ENCODE measurements at regions not wholly inside any gene's neighbourhood (a gene's known extent, or its start where the extent isn't known, plus 50 kb on each side); places are given as distances from the start of the nearest gene placed in this dataset.
A peak's percentile ranks its signal among the peaks of the same experiment; 100 is the strongest.
"Not testable (repeated sequence)": the region's sequence is repeated elsewhere in the genome, so short reads cannot be mapped to it uniquely, and the experiment has no call there.

DNA sequence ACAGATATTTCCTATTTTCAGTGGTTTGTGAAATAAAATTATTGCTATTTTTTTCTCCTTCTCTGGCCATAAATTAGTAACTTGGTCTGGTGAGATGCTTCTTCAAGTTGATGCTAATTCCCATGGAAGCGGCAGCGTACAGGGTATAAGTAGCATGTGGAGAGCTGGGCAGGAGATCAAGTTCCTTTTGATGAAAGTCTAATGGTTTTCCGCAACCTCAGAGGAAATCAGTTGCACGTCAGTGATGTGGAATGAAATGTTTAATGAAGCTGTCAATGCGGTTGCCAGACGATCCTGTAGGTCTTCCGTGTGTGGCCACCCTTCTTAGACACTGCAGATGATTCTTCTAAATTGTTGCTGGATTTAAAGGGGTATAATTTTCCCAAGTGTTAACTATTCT is 236.4 kb upstream of the GRM3 start:
- intact Hi-C loops (cut with DNase I), result no loop called here
- peak in 8 of 42 donors; percentile 1 to 36 (median 8) for DNase-seq

DNA sequence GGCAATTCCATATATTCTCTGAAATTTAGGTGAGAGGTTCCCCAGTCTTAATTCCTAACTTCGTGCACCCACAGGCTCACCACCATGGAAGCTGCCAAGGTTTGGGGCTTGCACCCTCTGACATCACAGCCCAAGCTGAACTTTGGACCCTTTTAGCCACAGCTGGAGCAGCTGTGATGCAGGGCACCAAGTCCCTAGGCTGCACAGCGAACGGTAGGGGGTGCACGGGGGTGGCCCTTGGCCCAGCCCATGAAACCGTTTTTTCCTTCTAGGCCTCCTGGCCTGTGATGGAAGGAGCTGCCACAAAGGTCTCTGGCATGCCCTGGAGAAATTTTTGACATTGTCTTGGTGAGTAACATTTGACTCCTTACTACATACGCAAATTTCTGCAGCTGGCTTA is 251.9 kb upstream of the GRM3 start:
- intact Hi-C loops (cut with DNase I), result no loop called here
- no peak for DNase-seq

DNA sequence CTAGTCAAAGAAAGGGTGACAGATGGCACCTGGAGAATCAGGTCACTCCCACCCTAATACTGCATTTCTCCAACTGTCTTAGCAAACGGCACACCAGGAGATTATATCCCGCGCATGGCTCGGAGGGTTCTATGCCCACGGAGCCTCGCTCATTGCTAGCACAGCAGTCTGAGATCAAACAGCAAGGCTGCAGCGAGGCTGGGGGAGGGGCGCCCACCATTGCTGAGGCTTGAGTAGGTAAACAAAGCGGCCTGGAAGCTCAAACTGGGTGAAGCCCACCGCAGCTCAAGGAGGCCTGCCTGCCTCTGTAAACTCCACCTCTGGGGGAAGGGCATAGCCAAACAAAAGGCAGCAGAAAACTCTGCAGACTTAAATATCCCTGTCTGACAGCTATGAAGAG is 268.1 kb upstream of the GRM3 start:
- peak in 1 of 42 donors; percentile 24 for DNase-seq
- intact Hi-C loops (cut with DNase I), result not testable (repeated sequence)

DNA sequence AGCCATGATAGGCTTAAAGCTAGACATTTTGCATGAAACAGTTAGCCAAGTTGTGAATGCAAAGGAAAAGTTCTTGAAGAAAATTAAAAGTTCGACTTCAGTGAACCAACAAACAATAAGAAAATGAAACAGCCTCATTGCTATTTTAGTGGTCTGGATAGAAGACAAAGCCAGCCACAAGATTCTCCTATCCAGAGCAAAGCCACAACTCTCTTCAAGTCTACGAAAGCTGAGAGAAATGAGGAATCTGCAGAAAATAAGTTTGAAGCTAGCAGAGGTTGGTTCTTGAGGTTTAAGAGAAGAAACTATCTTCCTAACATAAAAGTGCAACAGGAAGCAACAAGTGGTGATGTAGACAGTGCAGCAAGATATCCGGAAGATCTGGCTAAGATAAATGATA is 271.4 kb upstream of the GRM3 start:
- no peak for DNase-seq
- intact Hi-C loops (cut with DNase I), result no loop called here

DNA sequence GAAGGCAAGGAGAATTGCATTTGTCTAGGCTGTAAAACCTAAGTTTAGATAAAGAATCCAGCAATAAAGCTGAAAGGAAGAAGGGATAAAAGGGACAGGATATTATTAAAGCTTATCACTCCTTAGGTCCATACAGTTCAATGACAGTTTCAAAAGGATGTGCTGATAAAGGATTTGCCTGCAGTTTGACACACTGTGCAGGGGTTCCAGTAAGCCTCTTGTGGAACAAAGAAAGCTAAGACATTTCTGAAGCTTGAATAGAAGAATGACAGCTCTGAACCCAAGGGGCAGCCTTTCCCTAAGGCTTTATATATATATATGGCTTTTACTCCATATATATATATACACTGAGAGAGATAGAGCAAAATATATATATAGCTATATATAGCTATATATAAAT is 276.8 kb upstream of the GRM3 start:
- intact Hi-C loops (cut with DNase I), result no loop called here

DNA sequence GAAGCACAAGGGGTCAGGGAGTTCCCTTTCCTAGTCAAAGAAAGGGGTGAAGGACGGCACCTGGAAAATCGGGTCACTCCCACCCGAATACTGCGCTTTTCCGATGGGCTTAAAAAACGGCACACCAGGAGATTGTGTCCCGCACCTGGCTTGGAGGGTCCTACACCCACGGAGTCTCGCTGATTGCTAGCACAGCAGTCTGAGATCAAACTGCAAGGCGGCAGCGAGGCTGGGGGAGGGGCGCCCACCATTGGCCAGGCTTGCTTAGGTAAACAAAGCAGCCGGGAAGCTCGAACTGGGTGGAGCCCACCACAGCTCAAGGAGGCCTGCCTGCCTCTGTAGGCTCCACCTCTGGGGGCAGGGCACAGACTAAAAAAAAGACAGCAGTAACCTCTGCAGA is 303.3 kb upstream of the GRM3 start:
- intact Hi-C loops (cut with DNase I); DNase-seq: not testable (repeated sequence)

More for the DNA sequence above, 276.8 kb upstream of the GRM3 start:
- DNase-seq, result no peak

DNA sequence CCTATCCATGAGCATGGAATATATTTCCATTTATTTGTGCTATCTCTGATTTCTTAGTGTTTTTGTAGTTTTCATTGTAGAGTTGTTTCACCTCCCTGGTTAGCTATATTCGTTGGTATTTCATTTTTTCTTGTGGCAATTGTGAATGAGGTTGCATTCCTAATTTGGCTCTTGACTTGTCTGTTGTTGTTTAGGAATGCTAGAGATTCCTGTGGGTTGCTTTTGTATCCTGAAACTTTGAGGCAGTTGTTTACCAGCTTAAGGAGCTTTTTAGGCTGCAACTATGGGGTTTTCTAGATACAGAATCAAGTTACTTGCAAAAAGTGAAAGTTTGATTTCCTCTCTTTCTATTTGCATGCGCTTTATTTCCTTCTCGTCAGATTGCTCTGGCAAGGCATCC is 304.7 kb upstream of the GRM3 start:
- DNase-seq, result no peak
- intact Hi-C loops (cut with DNase I), result no loop called here

DNA sequence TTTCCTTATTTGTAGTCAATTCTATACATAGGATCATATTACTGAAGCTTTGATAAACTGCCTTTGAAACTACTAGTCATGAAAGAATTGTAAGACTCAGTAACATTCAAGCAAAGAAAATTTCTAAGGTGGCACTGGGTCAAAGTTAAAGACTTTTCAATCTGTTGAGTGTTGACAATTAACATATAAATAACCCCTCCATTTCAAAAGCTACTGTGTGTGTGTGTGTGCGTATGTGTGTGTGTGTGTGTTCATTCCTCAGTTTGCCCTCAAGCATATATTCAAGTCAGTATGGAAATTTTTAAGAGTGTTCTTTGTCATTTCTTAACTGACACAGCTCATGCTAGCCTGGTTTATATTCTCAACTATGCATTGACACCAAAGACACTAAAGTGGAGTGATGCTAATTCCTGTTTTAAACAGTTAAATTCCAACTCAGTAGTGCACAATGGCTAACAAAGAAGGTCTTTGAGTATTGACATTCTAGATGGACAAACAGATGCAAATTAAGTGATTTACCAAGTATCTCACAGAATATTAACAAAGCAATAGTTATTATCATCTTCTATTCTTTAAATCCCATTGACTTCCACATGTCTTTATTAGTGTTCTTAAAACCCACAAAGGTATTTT is 314.8 kb upstream of the GRM3 start:
- intact Hi-C loops (cut with DNase I), result no loop called here
- DNase-seq, result no peak

DNA sequence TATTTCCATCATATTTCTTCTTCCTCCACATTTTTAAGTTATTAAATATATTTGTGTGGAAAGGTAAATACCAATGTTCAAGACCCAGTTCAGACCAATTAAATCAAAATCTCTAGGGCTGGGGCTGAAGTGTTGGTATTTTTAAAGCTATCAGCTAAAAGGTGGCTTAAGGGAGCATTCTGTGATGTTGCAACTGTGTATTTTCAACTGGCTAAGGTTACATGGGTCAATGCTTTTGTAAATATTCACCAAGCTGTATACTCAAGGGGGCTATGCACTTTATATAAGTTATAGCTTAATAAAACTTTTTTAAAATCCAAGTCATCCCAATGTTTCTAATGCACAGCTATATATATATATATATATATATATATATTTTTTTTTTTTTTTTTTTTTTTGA is 316.9 kb upstream of the GRM3 start:
- intact Hi-C loops (cut with DNase I), result no loop called here
- DNase-seq, result no peak

DNA sequence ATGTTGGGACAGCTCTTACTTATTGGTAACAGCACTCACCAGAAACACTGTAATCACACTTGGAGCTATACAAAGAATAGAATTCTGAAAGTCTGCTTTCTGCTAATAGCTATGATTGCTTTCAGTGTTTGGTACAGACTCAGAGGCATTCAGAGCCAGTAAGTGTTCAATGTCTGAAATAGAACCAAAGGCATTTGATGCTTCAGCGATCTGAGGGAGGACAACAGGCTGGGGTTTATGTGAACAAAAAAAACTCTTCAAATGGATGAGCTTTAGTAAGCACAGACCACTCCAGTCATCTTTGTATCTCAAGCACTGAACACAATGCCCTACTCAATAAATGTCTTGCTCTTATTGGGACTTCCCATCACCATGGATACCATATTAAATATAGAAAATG is 322.8 kb upstream of the GRM3 start:
- intact Hi-C loops (cut with DNase I), result no loop called here
- DNase-seq, result peak in 1 of 42 donors; percentile 29

DNA sequence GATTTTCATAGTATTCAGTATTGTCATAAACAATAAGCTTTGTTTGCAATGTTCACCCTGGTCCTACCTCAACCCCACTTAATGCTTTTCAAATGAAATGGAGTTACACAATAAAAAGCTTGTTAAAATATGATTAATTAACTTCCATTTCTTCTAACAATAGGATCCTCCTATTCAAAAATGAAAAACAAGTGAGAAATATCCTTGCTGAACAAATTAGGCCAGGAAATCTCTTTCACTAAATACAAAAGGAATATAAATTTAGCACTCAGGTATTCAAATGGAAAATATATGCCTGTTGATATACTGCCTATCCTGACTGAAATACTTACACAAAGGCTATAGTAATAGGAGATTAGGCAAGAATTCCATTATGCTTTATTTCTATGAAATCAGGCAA is 323.4 kb upstream of the GRM3 start:
- DNase-seq, result no peak
- intact Hi-C loops (cut with DNase I), result no loop called here

DNA sequence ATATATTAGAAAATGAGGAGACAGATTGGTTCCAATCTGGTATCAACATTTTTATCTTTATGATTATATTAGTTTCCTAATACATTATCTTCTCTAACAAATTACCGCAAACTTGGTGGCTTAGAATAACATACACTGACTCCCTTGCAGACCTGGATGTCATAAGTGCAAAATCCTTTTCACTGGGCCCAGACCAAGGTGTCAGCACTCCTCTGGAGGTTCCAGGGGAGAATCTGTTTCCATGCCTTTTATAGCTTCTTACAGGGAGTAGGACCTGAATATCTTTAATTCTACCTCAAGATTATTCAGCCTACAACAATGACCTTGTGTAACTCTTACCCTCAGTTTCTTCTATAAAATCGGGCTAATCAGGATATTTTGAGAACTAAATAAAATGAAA is 329.9 kb upstream of the GRM3 start:
- no peak for DNase-seq
- intact Hi-C loops (cut with DNase I), result no loop called here

DNA sequence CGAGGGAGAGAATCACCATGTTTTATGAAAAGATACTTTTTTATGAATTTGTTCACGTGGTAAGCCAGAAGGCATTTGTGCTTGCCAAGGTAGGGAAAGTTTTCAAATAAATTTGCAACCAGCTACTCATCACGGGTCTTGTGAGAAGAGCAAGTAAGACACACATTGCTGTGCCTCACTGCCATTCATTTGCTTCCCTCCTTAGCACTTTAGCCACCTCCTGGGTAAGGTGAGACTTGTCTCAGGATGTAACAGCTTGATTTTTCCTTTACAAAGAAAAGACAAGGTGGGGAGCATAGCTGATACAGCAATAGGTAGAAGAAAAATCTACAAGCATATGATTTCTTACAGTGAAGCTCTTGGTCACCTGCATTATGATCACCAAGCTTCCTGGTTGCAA is 342.4 kb upstream of the GRM3 start:
- intact Hi-C loops (cut with DNase I), result no loop called here
- DNase-seq, result no peak

DNA sequence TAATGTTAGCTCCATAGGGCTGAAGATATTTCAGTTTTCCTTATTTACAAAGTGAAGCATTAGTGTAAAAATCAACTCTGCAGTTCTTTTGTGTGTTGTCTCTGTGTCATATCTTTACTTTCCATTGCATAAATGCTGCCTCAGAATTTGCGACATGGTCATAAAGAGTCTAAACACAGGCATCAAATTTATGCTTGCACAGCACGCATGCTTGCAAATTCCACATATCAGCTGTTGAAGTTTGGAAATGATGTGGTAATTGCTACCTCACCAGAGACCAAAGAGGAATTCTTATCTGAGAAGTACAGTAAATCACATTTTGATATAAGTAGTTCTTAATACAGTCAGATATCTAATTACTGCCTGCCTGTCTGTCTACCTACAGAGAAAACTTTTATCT is 348.2 kb upstream of the GRM3 start:
- intact Hi-C loops (cut with DNase I), result no loop called here
- no peak for DNase-seq

DNA sequence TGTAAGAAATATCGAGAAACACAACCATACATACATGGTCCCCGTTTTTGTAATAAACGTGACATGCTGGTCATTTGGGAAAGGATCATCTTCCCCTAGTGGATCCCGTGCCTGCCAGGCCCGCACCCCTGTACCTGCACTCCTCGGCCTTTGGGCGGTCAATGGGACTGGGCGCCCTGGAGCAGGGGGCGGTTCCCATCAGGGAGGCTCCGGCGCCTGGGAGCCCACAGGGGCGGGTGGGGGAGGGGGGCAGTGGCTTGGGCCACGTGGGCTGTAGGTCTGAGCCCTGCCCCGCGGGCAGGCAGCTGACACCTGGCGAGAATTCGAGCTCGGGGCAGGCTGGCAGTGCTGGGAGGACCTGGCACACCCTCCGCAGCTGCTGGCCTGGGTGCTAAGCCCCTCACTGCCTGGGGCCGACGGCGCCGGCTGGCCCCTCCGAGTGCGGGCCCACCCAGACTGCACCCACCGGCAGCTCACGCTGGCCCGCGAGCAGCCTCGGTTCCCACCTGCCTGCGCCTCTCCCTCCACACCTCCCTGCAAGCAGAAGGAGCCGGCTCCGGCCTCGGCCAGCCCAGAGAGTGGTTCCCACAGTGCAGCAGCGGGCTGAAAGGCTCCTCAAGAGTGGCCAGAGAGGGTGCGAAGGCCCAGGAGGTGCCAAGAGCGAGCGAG is 361.6 kb upstream of the GRM3 start:
- no peak for DNase-seq
- intact Hi-C loops (cut with DNase I), result no loop called here

DNA sequence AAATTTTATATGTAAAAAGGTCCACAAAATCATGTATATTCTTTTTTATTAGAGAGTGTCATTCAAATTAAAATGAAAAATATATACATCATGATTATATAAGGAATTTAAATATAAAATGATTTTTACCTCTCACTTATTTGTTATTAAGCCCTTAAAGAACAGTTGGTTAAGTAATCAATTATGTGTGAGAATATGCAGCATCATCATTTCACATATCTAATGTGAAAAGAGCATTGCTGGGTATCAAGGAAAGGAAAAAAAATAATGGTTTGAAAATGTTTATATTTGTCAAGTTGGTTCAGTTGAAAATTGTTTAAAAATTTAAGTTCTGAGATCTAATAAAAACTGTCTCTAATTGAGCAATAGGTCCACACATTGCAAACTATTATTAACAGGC is 363.6 kb upstream of the GRM3 start:
- DNase-seq, result no peak

DNA sequence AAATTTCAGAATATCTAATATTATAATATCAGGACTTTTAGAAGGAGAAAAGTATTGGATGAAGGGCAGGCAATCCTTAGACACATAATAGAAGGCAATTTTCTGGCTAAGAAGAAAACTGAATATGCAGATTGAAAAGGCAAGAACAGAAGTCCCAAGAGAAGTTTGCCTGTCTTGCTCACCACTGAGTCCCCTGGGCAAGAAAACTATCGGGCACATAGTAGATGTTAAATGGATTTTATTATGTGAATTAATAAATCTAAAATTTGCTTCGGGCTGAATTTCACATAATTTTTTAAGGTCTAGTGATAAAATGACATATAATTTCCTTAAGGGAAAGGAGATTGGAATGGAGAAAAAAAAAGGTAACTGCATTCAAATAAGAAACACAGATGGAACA is 380.9 kb upstream of the GRM3 start:
- intact Hi-C loops (cut with DNase I), result no loop called here
- DNase-seq, result no peak

More for the DNA sequence above, 363.6 kb upstream of the GRM3 start:
- intact Hi-C loops (cut with DNase I), result no loop called here

DNA sequence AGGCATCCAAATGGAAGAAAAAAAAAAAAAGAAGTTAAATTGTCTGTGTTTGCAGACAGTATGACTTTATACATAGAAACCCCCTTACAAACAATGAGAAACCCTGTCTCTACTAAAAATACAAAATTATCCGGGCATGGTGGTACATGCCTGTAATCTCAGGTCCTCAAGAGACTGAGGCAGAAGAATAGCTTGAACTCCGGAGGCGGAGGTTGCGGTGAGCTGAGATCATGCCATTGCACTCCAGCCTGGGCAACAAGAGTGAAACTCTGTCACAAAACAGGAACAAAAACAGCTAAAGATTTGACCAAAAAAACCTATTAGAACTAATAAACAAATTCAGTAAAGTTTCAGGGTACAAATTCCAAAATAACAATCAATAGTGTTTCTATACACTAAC is 385.8 kb upstream of the GRM3 start:
- DNase-seq, result no peak
- intact Hi-C loops (cut with DNase I), result no loop called here

DNA sequence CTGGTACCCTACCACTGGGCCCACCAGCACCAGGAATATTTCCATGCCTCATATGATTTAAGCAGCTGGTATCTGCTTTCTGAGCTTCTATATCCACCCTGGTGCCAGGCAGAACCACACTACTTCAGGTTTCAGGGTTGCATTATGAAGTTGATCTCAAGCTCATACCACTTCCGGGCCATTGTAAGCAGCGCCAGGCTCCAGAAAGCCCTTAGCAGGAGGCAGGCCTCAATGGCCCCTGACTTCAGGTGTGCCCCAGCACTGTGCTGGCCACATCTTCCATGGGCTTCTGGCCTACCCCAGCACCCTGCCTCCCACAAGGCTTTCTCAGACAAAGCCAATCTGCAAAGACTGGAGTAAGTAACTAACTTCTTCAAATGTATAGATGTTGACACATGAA is 391.3 kb upstream of the GRM3 start:
- intact Hi-C loops (cut with DNase I), result no loop called here
- no peak for DNase-seq

DNA sequence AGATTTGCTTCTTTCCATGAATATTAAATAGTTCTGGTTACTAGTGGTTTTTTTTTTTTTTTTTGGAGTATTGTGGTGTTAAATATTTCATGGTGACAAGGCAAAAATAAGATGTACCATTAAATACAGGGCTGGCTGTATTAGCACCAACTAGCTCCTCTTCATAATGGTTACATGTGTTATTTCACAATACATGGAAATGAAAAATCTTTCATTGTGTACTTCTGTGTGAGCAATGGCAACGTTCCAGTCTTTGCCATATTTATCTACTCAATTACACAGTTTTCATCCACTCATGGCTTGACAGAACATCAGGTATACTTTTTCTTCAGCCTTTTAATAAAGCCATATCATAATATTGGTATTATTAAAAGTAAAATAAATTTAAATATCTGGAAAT is 394.7 kb upstream of the GRM3 start:
- intact Hi-C loops (cut with DNase I), result no loop called here
- no peak for DNase-seq

DNA sequence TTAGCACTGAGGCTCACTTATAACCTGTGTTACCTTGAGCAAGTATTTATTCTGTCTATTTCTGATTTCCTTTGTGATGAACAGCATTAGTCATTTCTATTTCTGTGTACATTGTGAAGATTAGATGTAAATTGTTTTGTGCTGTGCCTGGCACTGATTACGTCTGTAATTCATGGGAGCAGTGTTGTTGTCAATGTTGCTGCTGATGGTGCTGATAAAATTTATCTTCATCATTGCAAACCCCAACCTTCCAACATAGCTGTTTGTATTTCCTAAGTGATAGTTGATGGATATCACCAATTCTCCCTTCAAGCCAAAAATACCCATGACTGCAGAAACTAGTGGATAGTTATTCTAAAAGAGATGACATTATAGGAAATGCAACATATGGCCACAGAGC is 400.5 kb upstream of the GRM3 start:
- intact Hi-C loops (cut with DNase I), result no loop called here
- DNase-seq, result no peak

Measured in head of caudate nucleus (tissue), 42 donors.